ENCODE measurements at regions not wholly inside any gene's neighbourhood (a gene's known extent, or its start where the extent isn't known, plus 50 kb on each side); places are given as distances from the start of the nearest gene placed in this dataset.

- Mint-ChIP-seq H3K36me3 (ENCODE audit: low read depth) (no peaks in the 10 kb centered on the region), H3K9me3 (peaks cover 3% of the 10 kb centered on the region), H3K4me3 (no peak overlapping the region), H3K27ac (ENCODE audit: unreplicated experiment) (no peak overlapping the region), H3K4me1 (no peaks in the 10 kb centered on the region), H3K27me3 (ENCODE audit: low read depth) (no peaks in the 10 kb centered on the region)
- DNase-seq (ENCODE audit: low read depth, low spot score): no peak
- TF ChIP-seq, protein P1, sequence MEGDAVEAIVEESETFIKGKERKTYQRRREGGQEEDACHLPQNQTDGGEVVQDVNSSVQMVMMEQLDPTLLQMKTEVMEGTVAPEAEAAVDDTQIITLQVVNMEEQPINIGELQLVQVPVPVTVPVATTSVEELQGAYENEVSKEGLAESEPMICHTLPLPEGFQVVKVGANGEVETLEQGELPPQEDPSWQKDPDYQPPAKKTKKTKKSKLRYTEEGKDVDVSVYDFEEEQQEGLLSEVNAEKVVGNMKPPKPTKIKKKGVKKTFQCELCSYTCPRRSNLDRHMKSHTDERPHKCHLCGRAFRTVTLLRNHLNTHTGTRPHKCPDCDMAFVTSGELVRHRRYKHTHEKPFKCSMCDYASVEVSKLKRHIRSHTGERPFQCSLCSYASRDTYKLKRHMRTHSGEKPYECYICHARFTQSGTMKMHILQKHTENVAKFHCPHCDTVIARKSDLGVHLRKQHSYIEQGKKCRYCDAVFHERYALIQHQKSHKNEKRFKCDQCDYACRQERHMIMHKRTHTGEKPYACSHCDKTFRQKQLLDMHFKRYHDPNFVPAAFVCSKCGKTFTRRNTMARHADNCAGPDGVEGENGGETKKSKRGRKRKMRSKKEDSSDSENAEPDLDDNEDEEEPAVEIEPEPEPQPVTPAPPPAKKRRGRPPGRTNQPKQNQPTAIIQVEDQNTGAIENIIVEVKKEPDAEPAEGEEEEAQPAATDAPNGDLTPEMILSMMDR (conservative IDR thresholded peaks at IDR 0.05): no peak
Observed at GRCh38 chr14:81953419-81953818, 419.8 kb upstream of the SEL1L start.

DNA sequence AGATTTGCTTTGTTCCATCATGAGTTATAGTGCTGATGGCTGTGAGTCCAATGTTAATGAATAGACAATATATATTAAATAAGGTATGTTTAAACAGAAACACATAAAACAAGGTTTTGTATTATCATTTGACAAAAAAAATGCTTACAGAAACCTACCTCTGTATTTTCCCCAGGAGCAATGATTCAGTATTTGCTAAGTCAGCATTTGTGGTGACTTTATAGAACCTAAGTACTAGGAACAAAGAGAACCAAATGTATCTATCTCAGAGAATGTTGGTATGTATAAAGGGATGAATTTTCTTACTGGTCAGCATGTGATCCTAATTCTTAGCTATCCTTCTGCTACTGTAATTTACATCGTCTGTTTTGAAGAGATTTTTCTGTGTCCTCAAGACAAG, 421.5 kb upstream of the SEL1L start:
- H3K36me3 Mint-ChIP-seq (ENCODE audit: low read depth): no peaks in the 10 kb centered on the region
- no peak overlapping the region for H3K4me3 Mint-ChIP-seq
- no peaks in the 10 kb centered on the region for H3K4me1 Mint-ChIP-seq
- no peaks in the 10 kb centered on the region for H3K27me3 Mint-ChIP-seq (ENCODE audit: low read depth)
- no peak overlapping the region for H3K27ac Mint-ChIP-seq (ENCODE audit: unreplicated experiment)
- peaks cover 3% of the 10 kb centered on the region for H3K9me3 Mint-ChIP-seq
- TF ChIP-seq, protein P1 (conservative IDR thresholded peaks at IDR 0.05): no peak
- no peak for DNase-seq (ENCODE audit: low read depth, low spot score)

DNA sequence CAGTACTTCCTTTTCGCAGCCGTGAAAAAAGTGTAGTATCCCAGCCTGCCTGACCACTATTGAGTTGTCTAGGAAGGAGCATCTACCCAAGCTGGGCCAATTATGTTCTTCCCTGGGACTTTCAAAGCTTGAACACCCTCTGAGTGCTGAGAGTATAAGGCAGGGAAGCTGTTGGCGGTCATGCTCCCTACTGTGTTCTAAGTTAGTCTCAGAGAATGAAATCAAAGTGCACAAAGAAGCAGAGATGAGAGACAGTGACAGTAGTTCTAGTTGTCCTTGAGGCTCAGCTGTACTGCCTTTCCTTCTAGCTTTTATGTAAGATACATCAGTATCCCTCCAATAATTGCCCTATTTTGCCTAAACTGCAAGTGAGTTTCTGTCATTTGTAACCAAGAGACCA, 427.1 kb upstream of the SEL1L start:
- H3K27ac Mint-ChIP-seq (ENCODE audit: unreplicated experiment): no peak overlapping the region
- H3K27me3 Mint-ChIP-seq (ENCODE audit: low read depth): no peaks in the 10 kb centered on the region
- H3K9me3 Mint-ChIP-seq: no peaks in the 10 kb centered on the region
- H3K4me1 Mint-ChIP-seq: no peaks in the 10 kb centered on the region
- TF ChIP-seq, protein P1 (conservative IDR thresholded peaks at IDR 0.05): no peak
- H3K4me3 Mint-ChIP-seq: no peak overlapping the region
- no peaks in the 10 kb centered on the region for H3K36me3 Mint-ChIP-seq (ENCODE audit: low read depth)
- DNase-seq (ENCODE audit: low read depth, low spot score): no peak

- Mint-ChIP-seq H3K36me3 (ENCODE audit: low read depth) (peaks cover 7% of the 10 kb centered on the region), H3K27ac (ENCODE audit: unreplicated experiment) (no peak overlapping the region), H3K4me3 (no peak overlapping the region), H3K4me1 (no peaks in the 10 kb centered on the region), H3K27me3 (ENCODE audit: low read depth) (no peaks in the 10 kb centered on the region), H3K9me3 (peaks cover 12% of the 10 kb centered on the region)
- TF ChIP-seq, protein P1 (conservative IDR thresholded peaks at IDR 0.05): no peak
- DNase-seq (ENCODE audit: low read depth, low spot score): no peak
Observed at GRCh38 chr14:81963846-81964245, 430.2 kb upstream of the SEL1L start.

GRCh38 chr14:81970307-81970706, 436.7 kb upstream of the SEL1L start:
- Mint-ChIP-seq H3K4me3 (no peak overlapping the region), H3K9me3 (peaks cover 21% of the 10 kb centered on the region), H3K36me3 (ENCODE audit: low read depth) (peaks cover 16% of the 10 kb centered on the region), H3K27ac (ENCODE audit: unreplicated experiment) (no peak overlapping the region), H3K27me3 (ENCODE audit: low read depth) (no peaks in the 10 kb centered on the region), H3K4me1 (peaks cover 7% of the 10 kb centered on the region)
- DNase-seq (ENCODE audit: low read depth, low spot score): no peak
- TF ChIP-seq, protein P1 (conservative IDR thresholded peaks at IDR 0.05): no peak

GRCh38 chr14:81971911-81972310, 438.3 kb upstream of the SEL1L start:
- Mint-ChIP-seq H3K36me3 (ENCODE audit: low read depth) (peaks cover 12% of the 10 kb centered on the region), H3K9me3 (peaks cover 13% of the 10 kb centered on the region), H3K27me3 (ENCODE audit: low read depth) (no peaks in the 10 kb centered on the region), H3K4me1 (peaks cover 7% of the 10 kb centered on the region), H3K27ac (ENCODE audit: unreplicated experiment) (no peak overlapping the region), H3K4me3 (no peak overlapping the region)
- TF ChIP-seq, protein P1 (conservative IDR thresholded peaks at IDR 0.05): no peak
- no peak for DNase-seq (ENCODE audit: low read depth, low spot score)
